Activated CD8-positive, alpha-beta memory T cell treated with anti-CD3 and anti-CD28 coated beads for 36 hours (primary cell): ENCODE measurements at regions not wholly inside any gene's neighbourhood (a gene's known extent, or its start where the extent isn't known, plus 50 kb on each side); places are given as distances from the start of the nearest gene placed in this dataset.

Experiments
- CTCF ChIA-PET: fragments of 350-600 bp; sonication (Branson Sonifier 250); formaldehyde crosslinking; loops from one replicate; lab custom pipeline; 2021; ENCODE audit warnings: antibody characterized with exemption; lab: Charles Lee
- POLR2A ChIA-PET: fragments of 350-600 bp; sonication (Branson Sonifier 250); formaldehyde crosslinking; loops from one replicate; lab custom pipeline; 2021; ENCODE audit warnings: antibody characterized with exemption; lab: Charles Lee

DNA sequence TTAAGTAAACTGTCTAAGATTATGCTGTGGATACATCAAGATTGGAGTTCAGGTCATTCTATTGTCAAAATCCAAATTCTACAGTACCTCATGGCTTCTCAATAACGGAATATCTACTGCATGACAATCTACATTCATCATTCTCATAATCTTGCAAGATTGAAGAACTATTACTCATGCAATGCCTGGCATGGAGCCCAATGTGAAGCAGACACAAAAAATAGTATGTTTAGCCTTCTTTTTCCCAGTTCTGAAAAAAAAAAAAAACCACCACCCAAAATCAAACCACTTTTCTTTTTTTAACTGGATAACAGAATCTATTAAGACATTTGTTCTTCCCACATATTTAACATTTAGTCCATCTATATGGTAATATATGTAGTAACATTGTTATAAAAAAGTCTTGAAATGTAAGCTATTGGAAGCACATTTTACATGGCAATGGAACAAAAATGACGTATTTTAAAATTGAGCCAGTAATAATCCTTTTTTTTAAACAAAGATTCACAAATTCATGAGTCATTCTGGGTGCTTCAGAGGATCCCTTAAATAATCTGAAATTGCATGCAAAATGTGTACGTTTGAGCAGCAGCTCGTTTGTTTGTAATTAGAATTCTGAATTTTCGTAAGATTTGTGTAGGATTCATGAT, 232.2 kb upstream of the FMR1 start:
- POLR2A ChIA-PET, result no interaction called here
- CTCF ChIA-PET, result interaction anchor here (0.6 kb wide), 1 partner anchor 30 kb away, joined by 3 read pairs; no protein-coding TSS in a partner anchor

DNA sequence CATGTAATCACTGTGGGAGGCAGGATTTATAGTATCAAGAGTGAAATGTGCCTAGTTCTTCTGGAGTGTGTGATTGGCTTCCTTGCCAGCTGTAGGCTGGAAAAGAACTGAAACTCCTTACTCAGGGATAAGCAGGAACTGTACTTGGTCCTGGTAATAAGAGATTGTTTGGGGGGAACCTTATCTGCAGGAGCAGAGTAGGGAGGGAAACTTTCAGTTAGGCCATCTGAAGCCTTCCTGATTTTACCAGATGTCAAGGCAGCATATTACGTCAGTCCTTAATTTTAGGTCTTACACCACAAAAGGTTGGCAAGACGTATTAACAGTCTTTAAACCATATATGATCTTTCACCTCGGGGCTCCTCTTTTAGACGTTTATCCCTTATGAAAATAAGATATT, 231.5 kb upstream of the FMR1 start:
- ChIA-PET CTCF (interaction anchor here (0.6 kb wide), 1 partner anchor 31 kb away, joined by 3 read pairs; no protein-coding TSS in a partner anchor), POLR2A (no interaction called here)

DNA sequence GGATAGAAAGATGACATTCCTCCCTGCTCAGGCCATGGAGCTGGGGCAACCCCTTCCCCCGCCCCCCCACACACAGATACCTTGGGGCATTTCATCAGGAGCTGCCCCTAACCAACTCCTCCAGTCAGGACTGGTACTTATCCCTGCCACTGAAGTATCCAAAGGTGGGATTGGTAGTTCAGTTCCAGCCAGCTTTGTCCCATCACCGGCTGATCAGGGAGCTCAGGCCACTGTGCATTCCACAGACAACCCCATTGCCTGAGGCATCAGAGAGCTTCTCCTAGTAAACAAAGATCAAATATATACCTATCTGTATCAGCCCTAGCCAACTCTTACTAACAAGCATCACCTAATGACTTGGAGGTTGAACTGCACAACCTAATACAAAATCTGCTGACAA, 218.2 kb upstream of the FMR1 start:
- ChIA-PET CTCF (no interaction called here), POLR2A (no interaction called here)

DNA sequence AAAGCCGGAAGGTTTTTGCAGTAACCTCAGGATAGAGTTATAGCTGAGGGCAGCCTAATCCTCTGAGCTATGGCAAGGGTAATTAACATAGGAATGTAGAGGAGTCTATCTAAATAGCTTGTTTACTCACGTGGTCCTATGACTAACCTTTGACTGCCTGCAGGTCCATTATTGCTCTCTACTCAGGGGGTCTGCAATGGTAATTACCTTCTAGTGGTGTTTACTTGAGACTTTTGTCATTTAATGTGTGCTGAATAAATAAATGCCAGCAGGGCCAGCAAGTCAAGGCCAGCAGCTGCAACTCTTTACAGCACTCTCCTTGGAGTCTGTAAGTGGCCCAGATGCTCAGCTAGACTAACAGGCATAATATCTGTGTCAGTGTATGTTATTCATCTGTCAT, 212.7 kb upstream of the FMR1 start:
- CTCF ChIA-PET, result no interaction called here
- POLR2A ChIA-PET, result no interaction called here

DNA sequence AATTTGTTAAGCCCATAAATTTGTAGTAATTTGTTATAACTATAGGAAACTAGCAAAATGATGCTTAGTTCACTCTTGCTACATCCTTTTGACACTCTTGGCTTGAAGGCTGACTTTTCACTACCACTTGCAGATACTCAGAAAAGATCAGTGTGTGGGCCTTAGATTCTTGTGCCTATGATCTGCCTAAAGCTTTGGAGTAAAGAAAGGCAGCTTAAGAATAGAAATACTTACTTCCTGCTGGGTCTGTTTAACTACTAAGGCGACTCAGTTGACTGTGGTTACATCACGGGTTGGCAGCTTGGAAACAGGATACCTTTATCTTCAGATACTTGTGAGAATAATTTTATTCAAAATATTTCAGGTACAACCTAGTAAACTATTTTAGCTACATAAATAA, 201.4 kb upstream of the FMR1 start:
- POLR2A ChIA-PET, result no interaction called here
- CTCF ChIA-PET, result no interaction called here

DNA sequence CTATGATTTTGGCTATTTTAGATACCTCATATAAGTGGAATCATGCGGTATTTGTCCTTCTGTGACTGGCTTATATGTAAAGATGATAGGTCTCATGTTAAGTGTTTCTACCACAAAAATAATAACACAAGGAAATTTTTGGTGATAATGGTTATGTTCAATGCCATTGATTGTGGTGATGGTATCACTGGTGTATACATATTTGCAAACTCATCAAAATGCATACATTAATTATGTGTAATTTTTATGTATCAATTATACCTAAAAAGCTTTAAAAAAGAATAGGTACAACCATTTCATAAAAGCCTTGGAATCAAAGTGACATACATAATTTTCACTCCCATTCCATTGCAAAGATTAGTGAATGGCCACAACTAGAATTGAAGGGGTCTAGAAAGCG, 178.3 kb upstream of the FMR1 start:
- CTCF ChIA-PET, result no interaction called here
- POLR2A ChIA-PET, result no interaction called here

DNA sequence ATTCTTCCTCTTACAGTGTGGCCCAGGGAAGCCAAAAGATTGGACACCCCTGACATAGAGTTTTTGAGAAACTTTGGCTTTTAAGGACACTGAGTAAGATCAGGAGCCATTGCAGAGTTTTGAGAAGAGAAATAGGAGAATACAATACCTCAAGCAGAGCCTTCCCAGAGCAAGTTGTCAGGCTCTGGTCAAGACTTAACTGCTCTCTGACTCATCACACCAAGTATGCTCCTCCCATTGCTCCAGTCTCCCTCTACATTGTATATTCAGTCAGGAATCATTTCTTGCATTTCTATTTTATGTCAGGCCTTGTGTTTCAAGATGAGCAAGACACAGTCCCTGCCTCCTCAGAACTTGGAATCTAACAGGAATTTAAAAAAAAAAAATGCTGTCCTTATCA, 176.4 kb upstream of the FMR1 start:
- POLR2A ChIA-PET, result no interaction called here
- CTCF ChIA-PET, result no interaction called here

DNA sequence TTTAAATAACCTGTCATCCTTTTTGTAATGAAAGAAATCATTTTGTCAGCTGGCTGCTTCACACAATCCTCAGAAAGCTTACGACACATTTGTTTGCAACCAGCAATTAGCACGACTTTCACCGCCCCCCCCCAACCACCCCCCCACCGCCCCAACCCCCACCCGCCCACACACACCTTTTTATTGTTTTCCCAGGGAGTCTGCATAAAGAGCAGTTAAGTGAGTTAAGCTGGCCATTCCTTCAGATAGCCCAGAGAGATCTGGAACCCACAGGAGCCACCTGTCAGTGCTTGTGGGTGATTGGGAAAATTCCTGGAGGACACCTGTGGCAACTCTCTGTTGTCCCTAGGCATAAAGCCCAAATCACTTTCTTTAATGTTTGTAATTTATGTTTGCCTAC, 175.7 kb upstream of the FMR1 start:
- CTCF ChIA-PET, result no interaction called here
- POLR2A ChIA-PET, result no interaction called here

DNA sequence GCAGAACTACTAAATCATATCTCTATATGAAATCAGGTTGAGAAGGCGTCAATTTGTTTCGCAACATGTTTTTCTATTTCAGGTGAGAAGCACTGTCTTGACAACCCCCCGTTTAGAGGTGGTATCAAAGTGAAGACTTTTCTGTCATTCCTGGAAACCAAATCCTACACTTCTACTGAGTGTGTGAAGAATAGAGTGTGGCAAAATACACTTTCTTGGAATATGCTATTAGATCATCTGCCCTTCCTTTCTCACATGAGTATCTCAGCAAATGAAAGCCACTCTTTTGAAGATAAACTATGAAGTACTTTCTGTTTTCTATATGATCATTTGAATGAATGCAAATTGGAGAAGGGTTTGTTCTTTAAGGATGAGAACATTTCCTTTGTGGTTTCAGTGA, 174.0 kb upstream of the FMR1 start:
- ChIA-PET CTCF (no interaction called here), POLR2A (no interaction called here)

DNA sequence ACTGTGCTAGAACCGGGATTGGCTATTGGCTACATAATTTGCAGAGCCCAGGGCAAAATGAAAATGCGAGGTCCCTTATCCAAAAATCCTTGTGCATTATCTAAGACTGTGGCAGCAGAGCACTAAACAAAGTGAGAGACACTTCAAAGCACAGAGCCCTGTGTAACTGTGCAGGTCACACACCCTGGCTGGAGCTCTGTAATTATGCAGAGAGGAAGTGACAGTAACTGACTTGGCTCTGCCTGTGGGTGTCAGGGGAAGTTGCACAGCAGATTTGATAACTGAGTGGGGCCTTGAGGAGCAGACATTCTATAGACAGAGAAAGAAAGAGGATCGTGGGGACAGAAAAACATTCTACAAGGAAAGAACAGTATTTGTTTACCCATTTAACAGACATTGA, 173.5 kb upstream of the FMR1 start:
- POLR2A ChIA-PET, result no interaction called here
- CTCF ChIA-PET, result no interaction called here

DNA sequence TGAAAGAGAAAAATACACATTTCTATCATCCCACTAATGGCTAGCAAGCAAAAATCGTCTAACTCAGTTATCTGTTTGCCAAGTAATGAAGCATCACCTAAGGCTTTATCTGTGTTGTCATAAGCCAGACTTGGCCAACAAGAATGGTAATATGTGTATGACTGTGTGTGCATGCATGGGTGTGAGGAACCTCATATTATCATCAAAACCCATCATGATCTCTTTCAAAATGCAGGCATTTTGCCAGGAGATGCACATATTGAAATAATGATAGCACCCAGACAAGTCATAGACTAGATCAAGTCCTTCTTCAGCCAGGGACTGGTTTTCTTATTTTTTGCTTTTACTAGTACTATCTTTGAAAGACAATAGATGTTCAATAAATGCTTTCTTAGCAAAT, 172.5 kb upstream of the FMR1 start:
- ChIA-PET POLR2A (no interaction called here), CTCF (no interaction called here)

DNA sequence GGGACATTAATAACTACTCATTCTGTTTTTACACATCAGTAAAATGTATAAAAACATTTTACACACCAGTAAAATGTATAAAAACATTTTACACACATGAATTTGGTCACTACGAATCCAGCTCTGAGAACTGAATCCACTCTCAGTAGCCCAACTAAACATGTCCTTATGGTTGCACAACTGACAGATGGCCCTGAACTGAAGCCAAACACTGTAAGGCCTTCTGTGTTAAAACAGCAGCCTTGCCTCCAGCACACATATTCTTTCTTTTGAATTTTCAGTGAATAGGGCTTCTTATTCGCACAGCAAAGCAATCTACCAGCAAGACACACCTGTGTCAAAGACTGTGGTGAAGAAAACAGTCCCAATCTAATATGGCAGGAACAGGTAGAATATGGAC, 169.9 kb upstream of the FMR1 start:
- POLR2A ChIA-PET, result no interaction called here
- CTCF ChIA-PET, result no interaction called here

DNA sequence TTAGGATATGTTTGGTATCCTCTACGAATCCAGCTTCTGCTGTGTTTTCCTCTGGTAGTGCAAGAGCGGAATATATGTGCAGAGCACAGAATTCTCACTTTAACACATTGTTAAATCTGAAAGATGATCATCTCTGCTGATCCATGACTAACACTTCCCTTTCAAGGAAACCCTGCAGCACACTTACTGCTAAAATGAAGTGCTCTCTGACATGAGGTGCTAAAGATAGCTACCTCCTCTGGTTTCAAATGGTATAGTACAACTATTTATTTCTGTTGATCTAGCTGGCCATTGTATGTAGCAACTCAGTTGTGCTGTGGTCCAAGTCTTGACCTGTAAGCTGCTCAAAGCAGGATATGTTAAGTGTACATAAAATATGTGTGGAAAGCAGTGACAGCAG, 162.4 kb upstream of the FMR1 start:
- POLR2A ChIA-PET, result no interaction called here

DNA sequence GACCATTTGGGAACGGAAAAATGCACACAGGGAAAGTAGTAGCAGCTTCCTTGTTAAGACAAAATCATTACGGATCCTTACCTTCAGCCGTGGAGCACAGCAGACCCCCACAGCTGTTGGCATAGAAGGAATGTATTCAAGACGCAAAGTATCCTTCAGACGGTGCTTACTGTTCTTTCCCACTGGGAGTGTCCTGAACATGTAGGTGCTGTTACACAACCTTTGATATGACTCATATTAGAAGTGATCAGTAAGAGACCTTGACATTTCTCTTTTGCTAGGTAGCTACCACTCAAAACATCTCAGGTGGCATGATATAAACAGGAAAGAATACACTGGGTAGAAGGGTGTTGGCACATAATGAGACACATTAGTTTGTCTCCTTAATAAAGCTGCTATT, 154.0 kb upstream of the FMR1 start:
- CTCF ChIA-PET, result no interaction called here
- POLR2A ChIA-PET, result no interaction called here

More for the DNA sequence above, 162.4 kb upstream of the FMR1 start:
- CTCF ChIA-PET, result no interaction called here

DNA sequence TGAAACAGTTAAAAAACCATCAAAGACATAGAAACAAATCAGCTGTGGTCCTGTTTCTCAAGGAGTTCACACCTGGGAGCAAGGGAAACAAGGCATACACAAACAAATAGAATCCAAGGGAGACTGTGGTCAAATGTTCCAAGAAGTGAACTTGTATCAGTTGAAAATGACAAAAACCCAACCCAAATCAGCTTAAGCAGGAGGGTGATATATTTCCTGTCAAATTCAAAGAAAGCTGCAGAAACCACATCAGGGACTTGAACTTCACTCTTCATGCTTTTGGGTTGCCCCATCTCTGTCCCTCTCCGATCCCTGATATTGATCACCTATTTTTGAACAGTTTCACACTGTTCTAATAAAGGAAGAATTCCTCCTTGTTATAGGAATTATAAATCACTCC, 148.6 kb upstream of the FMR1 start:
- POLR2A ChIA-PET, result no interaction called here
- CTCF ChIA-PET, result no interaction called here

DNA sequence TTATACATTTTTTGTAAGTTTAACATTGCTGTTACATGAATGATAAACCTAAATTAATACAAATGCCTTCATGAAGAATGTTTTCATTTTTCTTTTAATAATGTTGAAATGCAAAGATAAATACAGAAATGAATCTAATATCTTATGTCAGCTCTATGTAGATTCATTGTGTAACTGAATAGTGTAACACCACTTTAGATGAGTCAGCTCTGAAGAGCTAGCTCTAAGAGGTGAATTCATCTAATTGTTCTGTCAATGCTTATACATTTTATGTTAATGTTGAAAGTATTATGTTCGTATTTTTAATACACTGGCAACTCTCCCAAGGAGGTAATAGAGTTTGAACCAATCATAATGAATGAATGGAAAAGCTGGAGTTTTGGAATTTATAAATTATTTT, 146.9 kb upstream of the FMR1 start:
- CTCF ChIA-PET, result no interaction called here
- POLR2A ChIA-PET, result no interaction called here

DNA sequence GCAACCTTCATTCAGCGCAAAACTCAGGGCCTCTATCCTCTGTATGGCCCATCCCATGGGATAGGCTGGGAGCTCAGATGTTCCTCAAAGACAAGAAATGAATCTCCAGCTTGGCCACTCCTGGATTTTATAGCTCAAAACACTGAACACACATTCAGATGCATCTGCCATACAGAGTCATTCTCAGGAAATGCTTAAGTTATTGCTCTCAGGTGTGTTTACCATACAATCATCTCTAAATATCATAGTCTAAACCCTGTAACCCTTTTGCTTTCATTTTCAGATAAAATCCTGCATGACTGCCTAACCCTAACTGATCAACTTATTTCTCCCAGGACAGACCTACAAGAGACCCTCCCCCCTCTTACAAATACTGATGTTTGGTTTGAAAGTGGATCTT, 140.9 kb upstream of the FMR1 start:
- CTCF ChIA-PET, result no interaction called here
- POLR2A ChIA-PET, result no interaction called here

DNA sequence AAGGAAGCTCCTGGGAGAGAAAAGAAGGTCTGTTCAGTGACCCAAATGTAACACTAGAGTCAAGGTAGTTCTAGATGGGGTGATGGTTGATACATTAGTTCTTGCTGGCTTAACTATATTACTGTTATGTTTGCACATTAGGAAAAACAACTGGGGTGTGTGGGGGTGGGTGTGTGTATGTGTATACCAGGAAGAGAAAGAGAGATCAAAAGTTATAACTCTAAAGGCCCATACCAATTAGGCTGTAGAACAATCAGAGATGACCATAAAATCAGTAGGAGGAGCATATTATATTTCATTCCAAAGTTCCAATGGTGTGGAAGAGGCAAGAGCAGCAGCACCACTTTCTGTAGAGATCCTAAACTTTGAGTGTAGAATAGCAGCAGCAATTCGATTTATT, 134.7 kb upstream of the FMR1 start:
- ChIA-PET CTCF (no interaction called here), POLR2A (no interaction called here)

DNA sequence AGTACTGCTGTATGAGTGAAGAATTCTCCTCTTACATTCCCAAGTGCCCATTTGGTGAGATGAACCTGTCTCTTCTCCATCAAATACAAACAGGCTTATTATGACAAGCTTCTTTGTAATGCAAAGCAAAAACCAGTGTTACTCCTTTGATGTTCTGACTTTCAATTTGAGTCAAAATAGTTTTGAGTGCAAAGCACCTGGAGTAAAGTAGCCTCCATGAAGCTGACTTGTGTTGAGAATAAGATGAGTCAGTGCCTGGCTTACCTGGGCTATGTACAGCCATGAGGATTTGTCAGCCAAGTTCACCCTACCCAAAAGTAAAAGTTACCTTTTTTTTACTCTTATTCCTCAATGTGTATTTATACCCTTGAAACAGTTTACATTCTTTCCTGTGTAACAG, 132.5 kb upstream of the FMR1 start:
- POLR2A ChIA-PET, result no interaction called here
- CTCF ChIA-PET, result no interaction called here

DNA sequence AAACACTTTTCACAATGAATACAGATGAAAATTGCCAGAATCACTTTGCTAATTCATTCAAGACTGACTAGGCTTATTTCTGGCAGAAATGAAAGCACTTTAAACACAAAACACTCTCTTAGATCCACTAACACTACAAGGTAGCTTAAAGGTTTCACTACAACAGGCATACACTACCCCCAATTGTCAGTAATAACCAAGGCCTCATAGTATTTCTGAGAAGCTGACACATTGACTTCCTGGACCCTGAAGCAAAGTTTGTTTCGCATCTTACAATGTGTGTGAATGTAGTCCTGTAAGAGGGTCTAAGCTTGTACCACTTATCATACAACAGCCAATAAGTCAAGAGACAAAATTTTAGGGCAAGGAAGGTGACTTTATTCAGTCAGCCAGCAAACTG, 129.9 kb upstream of the FMR1 start:
- POLR2A ChIA-PET, result no interaction called here
- CTCF ChIA-PET, result no interaction called here

DNA sequence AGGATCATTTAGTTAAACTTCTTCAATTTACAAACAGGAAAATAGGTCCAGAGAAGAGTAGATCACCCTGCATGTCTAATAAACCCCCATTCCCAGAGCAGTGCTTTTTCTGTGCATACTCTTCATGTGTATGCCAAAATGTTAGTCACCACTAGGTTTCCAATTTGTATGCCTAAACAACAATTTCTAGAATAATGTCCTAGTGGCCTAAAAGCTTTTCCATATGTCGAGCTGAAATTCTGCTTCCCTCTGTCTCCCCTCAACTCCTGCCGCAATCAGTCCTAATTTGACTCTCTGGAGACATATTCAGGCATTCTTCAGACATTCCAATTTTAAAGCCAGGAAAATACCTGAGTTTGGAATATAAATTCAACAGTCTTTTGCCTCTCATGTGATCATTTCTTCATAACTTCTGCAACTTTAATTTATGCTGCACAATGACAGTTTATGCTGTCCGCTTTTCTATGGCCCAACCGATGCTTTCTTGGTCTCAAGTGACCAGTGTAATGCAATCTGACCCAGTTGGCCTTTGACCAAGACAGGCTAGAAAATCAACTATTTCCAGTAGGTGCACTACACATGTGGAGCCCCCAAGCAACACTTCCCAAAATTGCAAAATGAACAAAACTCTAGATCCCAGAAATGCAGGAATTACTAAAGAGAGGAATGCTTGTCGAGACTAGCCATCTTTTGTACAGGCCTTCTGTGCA, 122.9 kb upstream of the FMR1 start:
- ChIA-PET POLR2A (no interaction called here), CTCF (no interaction called here)

DNA sequence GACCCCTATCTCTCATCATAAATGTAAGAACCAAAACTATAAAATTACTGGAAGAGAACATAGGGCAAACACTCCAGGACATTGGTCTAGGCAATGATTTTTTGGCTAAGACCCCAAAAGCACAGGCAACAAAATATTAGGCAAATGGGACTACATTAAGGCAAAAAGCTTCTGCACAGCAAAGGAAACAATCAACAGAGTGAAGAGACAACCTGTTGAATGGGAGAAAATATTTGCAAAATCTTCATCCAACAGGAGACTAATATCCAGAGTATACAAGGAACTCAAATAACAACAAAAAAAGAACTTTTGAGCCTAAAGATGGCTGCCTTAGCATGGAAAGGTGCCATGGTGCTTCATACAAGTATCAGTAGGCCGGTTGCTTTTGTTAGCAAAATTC, 111.1 kb upstream of the FMR1 start:
- ChIA-PET CTCF (no interaction called here), POLR2A (no interaction called here)
